RWPE2 (cell line): ENCODE measurements at regions not wholly inside any gene's neighbourhood (a gene's known extent, or its start where the extent isn't known, plus 50 kb on each side); places are given as distances from the start of the nearest gene placed in this dataset.

Source experiments
- ATAC-seq: fragments of 200-7000 bp; cut with Tn5 transposase; 3 replicates; pipeline ENCODE4 v1.9.1; 2021; ENCODE audit warnings: low read depth
- DNase-seq: peaks from one replicate; pipeline ENCODE4 v3.0.0-alpha.2; 2020; ENCODE audit warnings: low spot score
- H3K27ac ChIP-seq: fragments of 450-650 bp; 2 replicates; pipeline ENCODE4 v1.5.1; 2017; ENCODE audit warnings: mild to moderate bottlenecking; ENCODE audit not compliant: poor library complexity, severe bottlenecking
- H3K27me3 ChIP-seq: fragments of 250-450 bp; sonication (Bioruptor Pico); 2 replicates; pipeline ENCODE4 v1.5.1; 2021; ENCODE audit warnings: mild to moderate bottlenecking, moderate library complexity; ENCODE audit not compliant: insufficient read depth, poor library complexity, severe bottlenecking
- H3K36me3 ChIP-seq: fragments of 250-450 bp; sonication (Bioruptor Pico); 2 replicates; pipeline ENCODE4 v1.5.1; 2020; ENCODE audit warnings: low read depth, mild to moderate bottlenecking, moderate library complexity
- H3K4me1 ChIP-seq: fragments of 250-450 bp; sonication (Bioruptor Pico); 2 replicates; pipeline ENCODE4 v1.5.1; 2021; ENCODE audit warnings: mild to moderate bottlenecking, moderate library complexity; ENCODE audit not compliant: insufficient read depth, poor library complexity, severe bottlenecking
- H3K4me3 ChIP-seq: fragments of 250-450 bp; sonication (Bioruptor Pico); 2 replicates; pipeline ENCODE4 v1.5.1; 2021; ENCODE audit warnings: mild to moderate bottlenecking, moderate library complexity; ENCODE audit not compliant: severe bottlenecking
- H3K9me3 ChIP-seq: fragments of 250-450 bp; sonication (Bioruptor Pico); 2 replicates; pipeline ENCODE4 v1.5.1; 2021; ENCODE audit warnings: mild to moderate bottlenecking, moderate library complexity; ENCODE audit not compliant: severe bottlenecking
- TF ChIP-seq, protein P1 (sequence below): fragments of 450-650 bp; IDR thresholded peaks from one replicate; pipeline ENCODE4 v1.5.1; 2017; ENCODE audit warnings: mild to moderate bottlenecking, moderate library complexity; ENCODE audit not compliant: poor library complexity, severe bottlenecking

- Histone ChIP-seq H3K4me1 (no peaks in the 10 kb centered on the region), H3K4me3 (no peak overlapping the region), H3K27me3 (peaks cover 23% of the 10 kb centered on the region), H3K27ac (no peak overlapping the region), H3K9me3 (no peaks in the 10 kb centered on the region), H3K36me3 (no peaks in the 10 kb centered on the region)
- TF ChIP-seq, protein P1, sequence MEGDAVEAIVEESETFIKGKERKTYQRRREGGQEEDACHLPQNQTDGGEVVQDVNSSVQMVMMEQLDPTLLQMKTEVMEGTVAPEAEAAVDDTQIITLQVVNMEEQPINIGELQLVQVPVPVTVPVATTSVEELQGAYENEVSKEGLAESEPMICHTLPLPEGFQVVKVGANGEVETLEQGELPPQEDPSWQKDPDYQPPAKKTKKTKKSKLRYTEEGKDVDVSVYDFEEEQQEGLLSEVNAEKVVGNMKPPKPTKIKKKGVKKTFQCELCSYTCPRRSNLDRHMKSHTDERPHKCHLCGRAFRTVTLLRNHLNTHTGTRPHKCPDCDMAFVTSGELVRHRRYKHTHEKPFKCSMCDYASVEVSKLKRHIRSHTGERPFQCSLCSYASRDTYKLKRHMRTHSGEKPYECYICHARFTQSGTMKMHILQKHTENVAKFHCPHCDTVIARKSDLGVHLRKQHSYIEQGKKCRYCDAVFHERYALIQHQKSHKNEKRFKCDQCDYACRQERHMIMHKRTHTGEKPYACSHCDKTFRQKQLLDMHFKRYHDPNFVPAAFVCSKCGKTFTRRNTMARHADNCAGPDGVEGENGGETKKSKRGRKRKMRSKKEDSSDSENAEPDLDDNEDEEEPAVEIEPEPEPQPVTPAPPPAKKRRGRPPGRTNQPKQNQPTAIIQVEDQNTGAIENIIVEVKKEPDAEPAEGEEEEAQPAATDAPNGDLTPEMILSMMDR = peak; percentile 70
- ATAC-seq (peak; percentile 43; the same call in 1 of the 3 replicates), DNase-seq (no peak)
Observed at GRCh38 chr5:6820851-6821479, 107.7 kb downstream of the TENT4A start.

GRCh38 chr5:6822068-6822467, 108.8 kb downstream of the TENT4A start:
- H3K36me3 ChIP-seq = no peaks in the 10 kb centered on the region
- ATAC-seq (no peak), DNase-seq (no peak)
- no peaks in the 10 kb centered on the region for H3K9me3 ChIP-seq
- H3K27ac ChIP-seq = no peak overlapping the region
- H3K4me1 ChIP-seq = no peaks in the 10 kb centered on the region
- TF ChIP-seq, protein P1 = no peak
- no peak overlapping the region for H3K4me3 ChIP-seq
- H3K27me3 ChIP-seq = peaks cover 23% of the 10 kb centered on the region

DNA sequence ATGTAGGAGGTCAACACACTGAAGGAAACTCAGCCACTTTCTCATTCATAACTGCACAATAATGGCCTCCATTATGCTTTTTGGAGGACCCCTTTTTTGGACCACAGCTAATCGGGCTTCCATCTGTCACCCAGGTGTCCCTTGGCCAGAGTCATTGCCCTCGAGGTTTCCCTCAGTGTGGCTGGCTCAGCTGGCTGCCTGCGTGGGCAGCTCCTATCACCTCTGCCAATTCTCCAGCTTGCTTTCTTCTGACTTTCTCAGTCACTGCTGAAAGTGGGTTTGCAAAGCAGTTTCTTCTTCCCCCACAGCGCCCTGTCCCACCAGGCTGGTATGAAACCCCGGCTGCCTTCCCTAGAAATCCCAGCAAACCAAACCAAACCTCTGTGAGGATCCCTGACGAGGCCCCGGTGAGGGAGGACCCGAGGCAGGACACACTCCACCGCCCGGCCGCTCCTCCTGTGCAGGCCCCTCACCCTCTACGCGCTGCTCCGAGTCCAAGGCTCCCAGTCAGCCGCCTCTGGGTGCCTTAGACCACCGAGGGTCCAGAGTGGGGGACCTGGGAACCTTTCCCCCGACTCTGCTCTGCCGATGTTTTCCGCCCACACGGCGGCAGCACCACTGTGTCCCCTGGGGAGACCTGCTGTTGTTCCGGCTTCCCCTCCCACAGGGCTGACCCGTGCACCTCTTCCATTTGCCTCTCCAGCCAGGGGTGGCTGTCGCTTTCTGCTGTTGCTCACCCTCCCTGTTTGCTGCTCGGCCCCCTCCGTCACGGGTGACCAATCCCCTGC, 109.5 kb downstream of the TENT4A start:
- TF ChIP-seq, protein P1 = no peak
- DNase-seq = no peak
- H3K36me3 ChIP-seq = no peaks in the 10 kb centered on the region
- H3K9me3 ChIP-seq = no peaks in the 10 kb centered on the region
- H3K27ac ChIP-seq = no peak overlapping the region
- H3K4me1 ChIP-seq = no peaks in the 10 kb centered on the region
- H3K27me3 ChIP-seq = peaks cover 23% of the 10 kb centered on the region
- H3K4me3 ChIP-seq = no peak overlapping the region
- no peak for ATAC-seq

GRCh38 chr5:6823996-6824395, 110.8 kb downstream of the TENT4A start:
- H3K4me1 ChIP-seq = no peaks in the 10 kb centered on the region
- ATAC-seq (no peak), DNase-seq (no peak)
- H3K27ac ChIP-seq = no peak overlapping the region
- H3K4me3 ChIP-seq = no peak overlapping the region
- H3K36me3 ChIP-seq = no peaks in the 10 kb centered on the region
- no peaks in the 10 kb centered on the region for H3K9me3 ChIP-seq
- TF ChIP-seq, protein P1 = no peak
- peaks cover 12% of the 10 kb centered on the region for H3K27me3 ChIP-seq
